ENCODE measurements at regions not wholly inside any gene's neighbourhood (a gene's known extent, or its start where the extent isn't known, plus 50 kb on each side); places are given as distances from the start of the nearest gene placed in this dataset.

DNA sequence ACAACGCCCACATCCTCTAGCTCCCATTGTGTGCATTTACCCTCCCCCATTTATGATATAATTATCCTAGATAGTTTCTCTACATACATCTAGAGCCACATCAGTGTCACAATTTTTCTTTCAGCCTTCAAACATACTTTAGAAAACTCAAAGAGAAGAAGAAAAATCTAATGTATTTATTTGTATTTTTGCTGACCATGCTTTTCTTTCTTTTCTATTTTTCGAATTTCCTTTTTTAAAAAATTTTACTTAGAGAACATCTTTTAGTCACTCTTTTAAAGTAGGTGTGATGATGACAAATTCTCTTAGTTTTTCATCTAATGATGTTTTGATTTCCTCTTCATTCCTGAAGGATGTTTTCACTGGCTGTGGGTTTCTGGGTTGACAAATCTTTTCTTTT, 117.0 kb upstream of the CHL1 start:
- TF ChIP-seq ADNP (tag; IDR thresholded peaks at IDR 0.05): no peak
- no peak for TF ChIP-seq ZNF165 (CRISPR knock-in tag; IDR thresholded peaks at IDR 0.05; ENCODE audit: borderline replicate concordance)
- TF ChIP-seq POLR2AphosphoS5 (IDR thresholded peaks at IDR 0.05; ENCODE audit: control insufficient read depth, insufficient read depth, low read depth, low read length): no peak
- no peak for TF ChIP-seq POU5F1 (IDR thresholded peaks at IDR 0.05; ENCODE audit: borderline replicate concordance, low read depth, low read length, partially characterized antibody)

All from K562 (cell line).